H1 (cell line): ENCODE measurements at regions not wholly inside any gene's neighbourhood (a gene's known extent, or its start where the extent isn't known, plus 50 kb on each side); places are given as distances from the start of the nearest gene placed in this dataset.

Experiments used
- CTCF ChIA-PET: fragments of 300-600 bp; sonication (Branson Sonifier 250); formaldehyde crosslinking; loops from one replicate; lab custom pipeline; 2021; ENCODE audit not compliant: partially characterized antibody; lab: Charles Lee
- POLR2A ChIA-PET: fragments of 300-600 bp; sonication (Branson Sonifier 250); formaldehyde crosslinking; loops from one replicate; lab custom pipeline; 2021; ENCODE audit warnings: inconsistent platforms; ENCODE audit not compliant: partially characterized antibody; lab: Charles Lee
- DNase-seq, 2 experiments: peaks; one replicate each; pipeline versions ENCODE4 v3.0.0 to v3.0.0-alpha.2; 2010 to 2022; ENCODE audit warnings: low spot score in 2 of 2, low read depth in 1 of 2, mixed read lengths in 1 of 2
- FAIRE-seq: peaks from 2 replicates; lab custom pipeline; 2011; peaks lifted over from hg19 to GRCh38; lab: Jason Lieb, UNC
- H2AFZ ChIP-seq: 2 replicates; pipeline ENCODE4 v1.8.1; 2012; ENCODE audit warnings: low read length, inconsistent platforms
- H2AK5ac ChIP-seq: 2 replicates; pipeline ENCODE4 v1.6.1; 2013; ENCODE audit warnings: low read depth, low read length
- H2BK120ac ChIP-seq: replicated peaks from 2 replicates; pipeline ENCODE3; 2013; ENCODE audit warnings: low read depth, low read length, inconsistent platforms
- H2BK12ac ChIP-seq: 2 replicates; pipeline ENCODE4 v1.6.1; 2013; ENCODE audit warnings: low read depth, low read length
- H2BK15ac ChIP-seq: 2 replicates; pipeline ENCODE4 v1.6.1; 2013; ENCODE audit warnings: low read length
- H2BK20ac ChIP-seq: 2 replicates; pipeline ENCODE4 v1.6.1; 2013; ENCODE audit warnings: low read length
- H2BK5ac ChIP-seq: 2 replicates; pipeline ENCODE4 v1.6.1; 2013; ENCODE audit warnings: low read depth, low read length
- H3K14ac ChIP-seq: 2 replicates; pipeline ENCODE4 v1.6.1; 2013; ENCODE audit warnings: inconsistent platforms; ENCODE audit not compliant: insufficient read length
- H3K18ac ChIP-seq: 2 replicates; pipeline ENCODE4 v1.6.1; 2013; ENCODE audit warnings: low read length; ENCODE audit errors: extremely low read depth
- H3K23ac ChIP-seq: 2 replicates; pipeline ENCODE4 v1.6.1; 2013; ENCODE audit warnings: inconsistent platforms; ENCODE audit not compliant: insufficient read length
- H3K23me2 ChIP-seq: 2 replicates; pipeline ENCODE4 v1.6.1; 2013; ENCODE audit warnings: low read depth, low read length
- H3K27ac ChIP-seq: 2 replicates; pipeline ENCODE4 v1.6.1; 2011; ENCODE audit warnings: low read depth, low read length, inconsistent platforms
- H3K27me3 ChIP-seq, 4 experiments: replicated peaks in 1 of 4; 1 replicate in 1 of 4; 2 replicates in 3 of 4; pipeline versions ENCODE4 v1.6.1 to v1.8.1; 2011 to 2013; ENCODE audit warnings: low read length in 3 of 4, mild to moderate bottlenecking in 3 of 4, inconsistent platforms in 2 of 4, mixed read lengths in 2 of 4, moderate library complexity in 1 of 4; ENCODE audit not compliant: control insufficient read depth in 3 of 4, insufficient read depth in 3 of 4; ENCODE audit errors: extremely low read depth in 1 of 4
- H3K36me3 ChIP-seq, 4 experiments: 2 replicates each; pipeline versions ENCODE4 v1.6.1 to v1.8.1; 2011 to 2013; ENCODE audit warnings: mild to moderate bottlenecking in 4 of 4, low read length in 3 of 4, moderate library complexity in 2 of 4, control low read depth in 1 of 4, inconsistent platforms in 1 of 4; ENCODE audit not compliant: insufficient read depth in 4 of 4, control insufficient read depth in 2 of 4
- H3K4ac ChIP-seq: replicated peaks from 2 replicates; pipeline ENCODE3; 2013; ENCODE audit warnings: low read length, low read depth, mixed read lengths, inconsistent platforms; ENCODE audit not compliant: insufficient read length
- H3K4me1 ChIP-seq, 4 experiments: replicated peaks in 1 of 4; 1 replicate in 1 of 4; 2 replicates in 3 of 4; pipeline versions ENCODE4 v1.6.1 to v1.8.1; 2011 to 2013; ENCODE audit warnings: low read length in 3 of 4, inconsistent platforms in 2 of 4, mixed read lengths in 1 of 4; ENCODE audit not compliant: insufficient read depth in 4 of 4, control insufficient read depth in 3 of 4
- H3K4me2 ChIP-seq, 2 experiments: 2 replicates each; pipeline versions ENCODE4 v1.6.1 to v1.8.1; 2011 to 2013; ENCODE audit warnings: low read depth in 2 of 2, low read length in 2 of 2, control low read depth in 1 of 2, inconsistent platforms in 1 of 2, mild to moderate bottlenecking in 1 of 2; ENCODE audit not compliant: insufficient read depth in 1 of 2
- H3K4me3 ChIP-seq, 4 experiments: fragments of 200-600, 300-600 bp in 1 of 4; sonication (generic), shearing (Covaris generic), sonication (Bioruptor Twin) in 1 of 4; 2 replicates each; pipeline versions ENCODE4 v1.5.1 to v1.8.1; 2011 to 2016; ENCODE audit warnings: low read length in 4 of 4, low read depth in 3 of 4, control low read depth in 2 of 4, inconsistent platforms in 2 of 4, mild to moderate bottlenecking in 2 of 4, mixed read lengths in 1 of 4, moderate library complexity in 1 of 4; ENCODE audit not compliant: insufficient read depth in 2 of 4; ENCODE audit errors: extremely low read depth in 1 of 4
- H3K56ac ChIP-seq: replicated peaks from 2 replicates; pipeline ENCODE3; 2013; ENCODE audit warnings: low read depth, mild to moderate bottlenecking, mixed read lengths, low read length, inconsistent platforms; ENCODE audit not compliant: insufficient read length
- H3K79me1 ChIP-seq: 2 replicates; pipeline ENCODE4 v1.6.1; 2013; ENCODE audit warnings: low read depth, low read length, control low read depth
- H3K79me2 ChIP-seq, 2 experiments: 2 replicates each; pipeline versions ENCODE4 v1.6.1 to v1.8.1; 2012 to 2013; ENCODE audit warnings: low read length in 2 of 2, mild to moderate bottlenecking in 2 of 2, inconsistent platforms in 1 of 2; ENCODE audit not compliant: insufficient read depth in 2 of 2, control insufficient read depth in 1 of 2
- H3K9ac ChIP-seq, 4 experiments: replicated peaks in 1 of 4; 1 replicate in 1 of 4; 2 replicates in 3 of 4; pipeline versions ENCODE4 v1.6.1 to v1.8.1; 2011 to 2013; ENCODE audit warnings: low read depth in 3 of 4, low read length in 3 of 4, control low read depth in 2 of 4, mild to moderate bottlenecking in 2 of 4, moderate library complexity in 2 of 4, inconsistent platforms in 1 of 4; ENCODE audit errors: extremely low read depth in 1 of 4
- H3K9me3 ChIP-seq, 2 experiments: 2 replicates each; pipeline versions ENCODE4 v1.6.1 to v1.8.1; 2012 to 2013; ENCODE audit warnings: mild to moderate bottlenecking in 2 of 2, moderate library complexity in 2 of 2, control low read depth in 1 of 2, inconsistent platforms in 1 of 2, low read depth in 1 of 2, low read length in 1 of 2, mixed read lengths in 1 of 2; ENCODE audit not compliant: insufficient read depth in 2 of 2
- H4K20me1 ChIP-seq, 2 experiments: replicated peaks in 1 of 2; 2 replicates each; pipeline versions ENCODE3 to v1.8.1; 2011 to 2013; ENCODE audit warnings: inconsistent platforms in 2 of 2, low read length in 2 of 2, mild to moderate bottlenecking in 1 of 2; ENCODE audit not compliant: insufficient read depth in 2 of 2, control insufficient read depth in 1 of 2
- H4K5ac ChIP-seq: 2 replicates; pipeline ENCODE4 v1.6.1; 2013; ENCODE audit warnings: low read length, low read depth, mixed read lengths, inconsistent platforms; ENCODE audit not compliant: insufficient read length
- H4K8ac ChIP-seq: 2 replicates; pipeline ENCODE4 v1.8.0; 2013; ENCODE audit warnings: mild to moderate bottlenecking, moderate library complexity, low read length, inconsistent platforms; ENCODE audit not compliant: insufficient read depth; ENCODE audit errors: extremely low read depth
- H4K91ac ChIP-seq: replicated peaks from 2 replicates; pipeline ENCODE3; 2013; ENCODE audit warnings: low read length, mixed read lengths, inconsistent platforms; ENCODE audit not compliant: insufficient read length
- MAFK ChIP-seq: IDR thresholded peaks from 2 replicates; pipeline ENCODE4 v1.6.1; 2012; ENCODE audit warnings: low read depth, mild to moderate bottlenecking, improper control_type of control experiment, low read length
- PHF8 ChIP-seq: fragments of 200-600 bp; sonication (generic); conservative IDR thresholded peaks from 2 replicates; pipeline ENCODE4 v1.7.1; 2012; ENCODE audit warnings: low read depth, mild to moderate bottlenecking, inconsistent platforms, low read length, moderate library complexity
- RAD21 ChIP-seq, 2 experiments: IDR thresholded peaks in 1 of 2; conservative IDR thresholded peaks in 1 of 2; 2 replicates each; pipeline ENCODE4 v1.6.1; 2011; ENCODE audit warnings: low read depth in 2 of 2, low read length in 2 of 2, improper control_type of control experiment in 1 of 2, inconsistent platforms in 1 of 2, mild to moderate bottlenecking in 1 of 2, moderate library complexity in 1 of 2
- WGBS, 2 experiments: shearing (Covaris generic) in 1 of 2; methylation state at CpG; one replicate each; pipeline versions ENCODE4 v1.1.6 to v1.1.7; 2013 to 2015; ENCODE audit warnings: low lambda C conversion rate in 2 of 2, mixed read lengths in 2 of 2, inconsistent platforms in 1 of 2, low coverage in 1 of 2, missing lambda C conversion rate in 1 of 2; ENCODE audit not compliant: insufficient replicate concordance in 2 of 2, insufficient coverage in 1 of 2, insufficient read length in 1 of 2; ENCODE audit errors: extremely low coverage in 1 of 2, missing lambda C conversion rate in 1 of 2; 5-methylcytosine and 5-hydroxymethylcytosine counted together

DNA sequence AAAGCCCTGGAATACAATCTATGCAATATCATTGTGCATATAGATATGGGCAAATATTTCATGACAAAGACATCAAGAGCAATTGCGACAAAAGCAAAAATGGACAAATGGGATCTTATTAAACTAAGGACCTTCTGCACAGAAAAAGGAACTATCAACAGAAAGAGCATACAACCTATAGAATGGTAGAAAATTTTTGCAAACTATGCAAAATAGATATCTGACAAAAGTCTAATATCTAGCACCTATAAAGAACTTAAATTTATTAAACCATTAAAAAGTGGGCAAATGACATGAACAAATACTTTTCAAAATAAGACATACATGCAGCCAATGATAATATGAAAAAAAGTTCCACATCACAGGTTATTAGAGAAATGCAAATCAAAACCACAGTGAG lies 312.9 kb downstream of the GLUD2 start:
- no peaks in the 10 kb centered on the region for H3K36me3 ChIP-seq
- no peak overlapping the region for H3K4me3 ChIP-seq
- no peak overlapping the region for H2BK120ac ChIP-seq
- no peaks in the 10 kb centered on the region for H3K79me2 ChIP-seq
- H3K9me3 ChIP-seq: no peaks in the 10 kb centered on the region
- no peak overlapping the region for H2BK5ac ChIP-seq
- H2AFZ ChIP-seq: no peak overlapping the region
- H3K23me2 ChIP-seq: no peaks in the 10 kb centered on the region
- no peak overlapping the region for H4K5ac ChIP-seq
- no peak overlapping the region for H2BK12ac ChIP-seq
- H3K56ac ChIP-seq: no peak overlapping the region
- H3K4me1 ChIP-seq: no peaks in the 10 kb centered on the region
- ChIA-PET POLR2A (no interaction called here), CTCF (no interaction called here)
- H3K79me1 ChIP-seq: no peaks in the 10 kb centered on the region
- H2AK5ac ChIP-seq: no peak overlapping the region
- H4K20me1 ChIP-seq: no peaks in the 10 kb centered on the region
- no peak overlapping the region for H2BK15ac ChIP-seq
- H3K27ac ChIP-seq: no peak overlapping the region
- H3K18ac ChIP-seq: no peak overlapping the region
- H3K27me3 ChIP-seq: no peaks in the 10 kb centered on the region
- no peak overlapping the region for H3K4me2 ChIP-seq
- WGBS, 2 experiments: 100% methylated on average over 1 of the region's 1 CpG; no CpG with 5 or more reads in 1 of the 2 experiments
- no peak overlapping the region for H3K9ac ChIP-seq
- no peak overlapping the region for H2BK20ac ChIP-seq
- TF ChIP-seq RAD21 (IDR thresholded peaks at IDR 0.05 in 1 of 2, conservative IDR thresholded peaks at IDR 0.05 in 1 of 2; ENCODE audit: low read depth in 2 of 2, low read length in 2 of 2) (no peak), PHF8 (no peak), MAFK (no peak)
- no peak overlapping the region for H4K91ac ChIP-seq
- FAIRE-seq (no peak), DNase-seq (no peak)
- H3K14ac ChIP-seq: no peak overlapping the region
- no peak overlapping the region for H3K23ac ChIP-seq
- H3K4ac ChIP-seq: no peak overlapping the region
- no peak overlapping the region for H4K8ac ChIP-seq
